GM12891 (cell line): ENCODE measurements at regions not wholly inside any gene's neighbourhood (a gene's known extent, or its start where the extent isn't known, plus 50 kb on each side); places are given as distances from the start of the nearest gene placed in this dataset.

Experiments used
- PAX5 ChIP-seq: IDR thresholded peaks from 2 replicates; pipeline ENCODE4 v1.6.1; 2011; ENCODE audit warnings: low read length, moderate library complexity, mild to moderate bottlenecking; ENCODE audit not compliant: insufficient read depth, severe bottlenecking
- POLR2A ChIP-seq: IDR thresholded peaks from 2 replicates; pipeline ENCODE4 v1.6.1; 2011; ENCODE audit warnings: low read depth, low read length, control low read depth
- POLR2AphosphoS5 ChIP-seq: IDR thresholded peaks from 2 replicates; pipeline ENCODE4 v1.6.1; 2011; ENCODE audit warnings: low read depth, low read length, control low read depth
- SPI1 ChIP-seq: IDR thresholded peaks from 2 replicates; pipeline ENCODE4 v1.6.1; 2011; ENCODE audit warnings: low read depth, low read length, control low read depth
- TAF1 ChIP-seq: IDR thresholded peaks from 2 replicates; pipeline ENCODE4 v1.6.1; 2011; ENCODE audit warnings: low read depth, low read length, control low read depth

- TF ChIP-seq POLR2A (no peak), POLR2AphosphoS5 (no peak), TAF1 (no peak), SPI1 (no peak), PAX5 (no peak)
Observed at GRCh38 chr10:131825960-131826650, 74.7 kb upstream of the PPP2R2D start.
